Endothelial cell of umbilical vein (primary cell): ENCODE measurements at regions not wholly inside any gene's neighbourhood (a gene's known extent, or its start where the extent isn't known, plus 50 kb on each side); places are given as distances from the start of the nearest gene placed in this dataset.

ENCODE experiments used
- BruUV-seq: library from RNA; stranded (reverse); fragments of 400-500 nt; replicated peaks from 2 replicates; lab custom pipeline; 2021; lab: Mats Ljungman, UMichigan
- CTCF ChIA-PET: fragments of 300-600, 350-600 bp; sonication (Branson Sonifier 250); formaldehyde crosslinking; loops from one replicate; lab custom pipeline; 2021; ENCODE audit warnings: antibody characterized with exemption, inconsistent platforms; lab: Charles Lee
- POLR2A ChIA-PET: fragments of 300-600, 350-600 bp; sonication (Branson Sonifier 250); formaldehyde crosslinking; loops from one replicate; lab custom pipeline; 2021; ENCODE audit warnings: antibody characterized with exemption, inconsistent platforms; lab: Charles Lee
- DNase-seq: peaks from one replicate; pipeline ENCODE4 v3.0.0-alpha.2; 2011; ENCODE audit warnings: low read depth, low spot score
- FAIRE-seq: peaks from 2 replicates; lab custom pipeline; 2011; peaks lifted over from hg19 to GRCh38; lab: Jason Lieb, UNC
- H2AFZ ChIP-seq: 2 replicates; pipeline ENCODE4 v1.6.0; 2012; ENCODE audit warnings: low read depth, low read length, control low read depth, inconsistent platforms
- H3K27ac ChIP-seq: 2 replicates; pipeline ENCODE4 v1.5.1; 2011; ENCODE audit warnings: low read depth, mild to moderate bottlenecking, control low read depth, low read length, moderate library complexity; ENCODE audit not compliant: insufficient read depth
- H3K27me3 ChIP-seq, 2 experiments: 2 replicates each; pipeline versions ENCODE4 v1.6.0 to v1.6.1; 2011; ENCODE audit warnings: low read length in 2 of 2, mixed read lengths in 1 of 2; ENCODE audit not compliant: control insufficient read depth in 2 of 2, insufficient read depth in 2 of 2
- H3K36me3 ChIP-seq, 2 experiments: 2 replicates in 1 of 2; 3 replicates in 1 of 2; pipeline ENCODE4 v1.5.1; 2011; ENCODE audit warnings: low read length in 2 of 2, mild to moderate bottlenecking in 1 of 2, moderate library complexity in 1 of 2; ENCODE audit not compliant: control insufficient read depth in 2 of 2, insufficient read depth in 2 of 2; ENCODE audit errors: extremely low read depth in 1 of 2
- H3K4me1 ChIP-seq: 3 replicates; pipeline ENCODE4 v1.5.1; 2011; ENCODE audit warnings: mild to moderate bottlenecking, low read length; ENCODE audit not compliant: control insufficient read depth, insufficient read depth; ENCODE audit errors: extremely low read depth
- H3K4me2 ChIP-seq: 2 replicates; pipeline ENCODE4 v1.6.1; 2011; ENCODE audit warnings: low read length, control low read depth, mixed read lengths; ENCODE audit not compliant: insufficient read depth
- H3K4me3 ChIP-seq, 3 experiments: fragments of 200-600 bp in 1 of 3; sonication (generic), shearing (Covaris generic) in 1 of 3; replicated peaks in 1 of 3; 2 replicates each; pipeline ENCODE4 v1.5.1; 2011 to 2016; ENCODE audit warnings: control low read depth in 3 of 3, low read length in 3 of 3, mild to moderate bottlenecking in 2 of 3, inconsistent platforms in 1 of 3, low read depth in 1 of 3, moderate library complexity in 1 of 3; ENCODE audit not compliant: insufficient read depth in 1 of 3
- H3K79me2 ChIP-seq: 2 replicates; pipeline ENCODE4 v1.6.0; 2012; ENCODE audit warnings: low read length, inconsistent platforms; ENCODE audit not compliant: control insufficient read depth, insufficient read depth
- H3K9ac ChIP-seq: replicated peaks from 2 replicates; pipeline ENCODE3; 2011; ENCODE audit warnings: low read length, control low read depth; ENCODE audit not compliant: insufficient read depth; ENCODE audit errors: extremely low read depth
- H3K9me1 ChIP-seq: replicated peaks from 3 replicates; pipeline ENCODE4 v1.6.0; 2011; ENCODE audit warnings: mild to moderate bottlenecking, low read length; ENCODE audit not compliant: control insufficient read depth, insufficient read depth; ENCODE audit errors: extremely low read depth
- H3K9me3 ChIP-seq: replicated peaks from 2 replicates; pipeline ENCODE4 v1.5.1; 2012; ENCODE audit warnings: low read length, inconsistent platforms; ENCODE audit not compliant: control insufficient read depth, insufficient read depth
- H4K20me1 ChIP-seq: replicated peaks from 2 replicates; pipeline ENCODE3; 2011; ENCODE audit warnings: mild to moderate bottlenecking, low read length; ENCODE audit not compliant: control insufficient read depth, insufficient read depth; ENCODE audit errors: extremely low read depth
- EZH2 ChIP-seq: IDR thresholded peaks from 2 replicates; pipeline ENCODE4 v1.6.1; 2012; ENCODE audit warnings: borderline replicate concordance, low read depth, mild to moderate bottlenecking, moderate library complexity, low read length, inconsistent platforms; ENCODE audit not compliant: severe bottlenecking
- GATA2 ChIP-seq: IDR thresholded peaks from 2 replicates; pipeline ENCODE4 v1.7.0; 2011; ENCODE audit warnings: low read depth, mild to moderate bottlenecking, moderate library complexity, mixed read lengths, low read length; ENCODE audit not compliant: insufficient read length, insufficient read depth
- JUN ChIP-seq: IDR thresholded peaks from 2 replicates; pipeline ENCODE4 v1.6.1; 2011; ENCODE audit warnings: borderline replicate concordance, low read depth; ENCODE audit not compliant: insufficient read length, insufficient read depth
- POLR2AphosphoS5 ChIP-seq: IDR thresholded peaks from 2 replicates; pipeline ENCODE4 v1.6.1; 2012; ENCODE audit warnings: low read depth, mild to moderate bottlenecking, control low read depth, low read length, moderate library complexity; ENCODE audit not compliant: insufficient read depth
- dilution Hi-C: fragments of 300-500 bp; cut with MboI; formaldehyde crosslinking; loops from one replicate; pipeline ENCODE4 v1.15.0; 2019; ENCODE audit warnings: low sequenced_read_pairs; ENCODE audit not compliant: extremely low pct_ligation_motif_present
- intact Hi-C: fragments of 100-400 bp; cut with micrococcal nuclease; formaldehyde crosslinking; loops from one replicate; pipeline ENCODE4 v1.10.0; 2022
- TF ChIP-seq, protein P1 (sequence below): IDR thresholded peaks from 2 replicates; pipeline ENCODE4 v1.6.1; 2011; ENCODE audit not compliant: insufficient read depth, insufficient read length
- TF ChIP-seq, protein P2 (sequence below), 2 donors: IDR thresholded peaks; 1 replicate in 1 of 2; 2 replicates in 1 of 2; pipeline ENCODE4 v1.5.1; 2011; ENCODE audit warnings: low read length in 2 of 2, mild to moderate bottlenecking in 2 of 2, moderate library complexity in 2 of 2, control low read depth in 1 of 2, inconsistent platforms in 1 of 2, low read depth in 1 of 2; ENCODE audit not compliant: insufficient read depth in 1 of 2; ENCODE audit errors: extremely low read depth in 1 of 2

DNA sequence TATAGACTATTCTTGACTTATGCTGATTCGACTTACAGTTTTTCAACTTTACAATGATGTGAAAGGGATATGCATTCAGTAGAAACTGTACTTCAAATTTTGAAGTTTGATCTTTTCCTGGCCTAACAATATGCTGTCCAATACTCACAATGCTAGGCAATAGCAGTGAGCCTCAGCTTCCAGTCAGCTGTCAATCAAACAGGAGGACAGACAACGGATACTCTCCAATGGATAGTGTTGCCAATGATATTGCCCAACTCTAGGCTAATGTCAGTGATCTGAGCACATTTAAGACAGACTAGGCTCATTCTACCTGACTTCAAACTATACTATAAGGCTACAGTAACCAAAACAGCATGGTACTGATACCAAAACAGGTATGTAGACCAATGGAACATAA, 55.0 kb upstream of the ZNF280D start:
- Histone ChIP-seq H3K9ac (no peak overlapping the region), H3K27ac (no peak overlapping the region), H3K4me3 (no peak overlapping the region), H3K4me1 (no peaks in the 10 kb centered on the region), H3K27me3 (no peaks in the 10 kb centered on the region), H2AFZ (no peak overlapping the region), H3K9me1 (no peaks in the 10 kb centered on the region), H3K36me3 (no peaks in the 10 kb centered on the region), H3K79me2 (no peaks in the 10 kb centered on the region), H3K9me3 (no peaks in the 10 kb centered on the region), H4K20me1 (no peaks in the 10 kb centered on the region), H3K4me2 (no peak overlapping the region)
- TF ChIP-seq, protein P1, sequence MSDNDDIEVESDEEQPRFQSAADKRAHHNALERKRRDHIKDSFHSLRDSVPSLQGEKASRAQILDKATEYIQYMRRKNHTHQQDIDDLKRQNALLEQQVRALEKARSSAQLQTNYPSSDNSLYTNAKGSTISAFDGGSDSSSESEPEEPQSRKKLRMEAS, result no peak
- TF ChIP-seq EZH2 (no peak), JUN (no peak), GATA2 (no peak), POLR2AphosphoS5 (no peak)
- TF ChIP-seq, protein P2, sequence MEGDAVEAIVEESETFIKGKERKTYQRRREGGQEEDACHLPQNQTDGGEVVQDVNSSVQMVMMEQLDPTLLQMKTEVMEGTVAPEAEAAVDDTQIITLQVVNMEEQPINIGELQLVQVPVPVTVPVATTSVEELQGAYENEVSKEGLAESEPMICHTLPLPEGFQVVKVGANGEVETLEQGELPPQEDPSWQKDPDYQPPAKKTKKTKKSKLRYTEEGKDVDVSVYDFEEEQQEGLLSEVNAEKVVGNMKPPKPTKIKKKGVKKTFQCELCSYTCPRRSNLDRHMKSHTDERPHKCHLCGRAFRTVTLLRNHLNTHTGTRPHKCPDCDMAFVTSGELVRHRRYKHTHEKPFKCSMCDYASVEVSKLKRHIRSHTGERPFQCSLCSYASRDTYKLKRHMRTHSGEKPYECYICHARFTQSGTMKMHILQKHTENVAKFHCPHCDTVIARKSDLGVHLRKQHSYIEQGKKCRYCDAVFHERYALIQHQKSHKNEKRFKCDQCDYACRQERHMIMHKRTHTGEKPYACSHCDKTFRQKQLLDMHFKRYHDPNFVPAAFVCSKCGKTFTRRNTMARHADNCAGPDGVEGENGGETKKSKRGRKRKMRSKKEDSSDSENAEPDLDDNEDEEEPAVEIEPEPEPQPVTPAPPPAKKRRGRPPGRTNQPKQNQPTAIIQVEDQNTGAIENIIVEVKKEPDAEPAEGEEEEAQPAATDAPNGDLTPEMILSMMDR (IDR thresholded peaks at IDR 0.05; ENCODE audit: extremely low read depth in 1 of 2, insufficient read depth in 1 of 2, low read depth in 1 of 2, low read length in 2 of 2), result no peak
- dilution Hi-C loops (no loop called here), intact Hi-C loops (no loop called here)
- no peak for FAIRE-seq
- ChIA-PET CTCF (no interaction called here), POLR2A (no interaction called here)
- no peak for DNase-seq
- no TSS peak for BruUV-seq
